GM19467 (cell line): ENCODE measurements at regions not wholly inside any gene's neighbourhood (a gene's known extent, or its start where the extent isn't known, plus 50 kb on each side); places are given as distances from the start of the nearest gene placed in this dataset.

Experiments
- ATAC-seq: cut with Tn5 transposase; IDR thresholded peaks from one replicate; pipeline ENCODE4 v1.9.1; 2021; ENCODE audit warnings: mild to moderate bottlenecking, moderate library complexity; ENCODE audit not compliant: unreplicated experiment

- ATAC-seq: no peak
Measured at GRCh38 chr1:112040891-112041740, 51.6 kb upstream of the KCND3 start.

GRCh38 chr1:112043901-112044300, 54.4 kb upstream of the KCND3 start:
- ATAC-seq: no peak

GRCh38 chr1:112044745-112045144, 55.3 kb upstream of the KCND3 start:
- no peak for ATAC-seq

- no peak for ATAC-seq
Measured at GRCh38 chr1:112046630-112047029, 57.2 kb upstream of the KCND3 start.

- ATAC-seq: no peak
Measured at GRCh38 chr1:112048421-112048820, 59.0 kb upstream of the KCND3 start.

- ATAC-seq: no peak
Measured at GRCh38 chr1:112054510-112054909, 65.0 kb upstream of the KCND3 start.

GRCh38 chr1:112056354-112056753, 66.9 kb upstream of the KCND3 start:
- no peak for ATAC-seq

- no peak for ATAC-seq
Measured at GRCh38 chr1:112057736-112058135, 68.3 kb upstream of the KCND3 start.

GRCh38 chr1:112058815-112059450, 69.5 kb upstream of the KCND3 start:
- ATAC-seq: no peak

- no peak for ATAC-seq
Measured at GRCh38 chr1:112059679-112060078, 70.2 kb upstream of the KCND3 start.

GRCh38 chr1:112060261-112060660, 70.8 kb upstream of the KCND3 start:
- no peak for ATAC-seq

- ATAC-seq: no peak
Measured at GRCh38 chr1:112061056-112061455, 71.6 kb upstream of the KCND3 start.

GRCh38 chr1:112061901-112062320, 72.4 kb upstream of the KCND3 start:
- ATAC-seq: no peak

GRCh38 chr1:112063781-112064728, 74.6 kb upstream of the KCND3 start:
- peak; percentile 76 for ATAC-seq

- ATAC-seq: no peak
Measured at GRCh38 chr1:112067989-112068388, 78.5 kb upstream of the KCND3 start.

GRCh38 chr1:112070677-112071076, 81.2 kb upstream of the KCND3 start:
- no peak for ATAC-seq

- no peak for ATAC-seq
Measured at GRCh38 chr1:112074711-112075110, 85.2 kb upstream of the KCND3 start.

- ATAC-seq: no peak
Measured at GRCh38 chr1:112075566-112075965, 86.1 kb upstream of the KCND3 start.

- ATAC-seq: no peak
Measured at GRCh38 chr1:112079446-112079845, 90.0 kb upstream of the KCND3 start.

GRCh38 chr1:112083487-112083886, 94.0 kb upstream of the KCND3 start:
- no peak for ATAC-seq

GRCh38 chr1:112092656-112093371, 103.3 kb upstream of the KCND3 start:
- ATAC-seq: no peak
